A673 (cell line): ENCODE measurements at regions not wholly inside any gene's neighbourhood (a gene's known extent, or its start where the extent isn't known, plus 50 kb on each side); places are given as distances from the start of the nearest gene placed in this dataset.

Experiments used
- BruUV-seq: library from RNA; stranded (reverse); fragments of 400-500 nt; replicated peaks from 2 replicates; lab custom pipeline; 2021; lab: Mats Ljungman, UMichigan
- CTCF ChIA-PET: fragments of 300-600 bp; sonication (Branson Sonifier 250); formaldehyde crosslinking; loops from one replicate; lab custom pipeline; 2022; ENCODE audit warnings: antibody characterized with exemption; lab: Charles Lee
- POLR2A ChIA-PET: fragments of 300-600 bp; sonication (Branson Sonifier 250); formaldehyde crosslinking; loops from one replicate; lab custom pipeline; 2022; ENCODE audit warnings: antibody characterized with exemption; ENCODE audit not compliant: low non-redundant PET; lab: Charles Lee
- DNase-seq: peaks from one replicate; pipeline ENCODE4 v3.0.0-alpha.2; 2015; ENCODE audit warnings: low spot score
- H3K27ac ChIP-seq: fragments of 200-600 bp; sonication (generic); 2 replicates; pipeline ENCODE4 v1.5.1; 2016; ENCODE audit warnings: mixed run types, low read depth, mild to moderate bottlenecking, mixed read lengths, antibody characterized with exemption, low read length; ENCODE audit not compliant: poor library complexity, severe bottlenecking
- H3K27me3 ChIP-seq: fragments of 200-600 bp; sonication (generic); replicated peaks from 2 replicates; pipeline ENCODE4 v1.6.1; 2017; ENCODE audit warnings: mixed run types, low read depth, mild to moderate bottlenecking, mixed read lengths, antibody characterized with exemption, low read length; ENCODE audit not compliant: insufficient read depth, poor library complexity
- H3K36me3 ChIP-seq: fragments of 200-600 bp; sonication (generic); 2 replicates; pipeline ENCODE4 v1.6.1; 2016; ENCODE audit warnings: mixed run types, mild to moderate bottlenecking, mixed read lengths, antibody characterized with exemption, low read length; ENCODE audit not compliant: insufficient read depth, poor library complexity, severe bottlenecking
- H3K4me1 ChIP-seq: fragments of 200-600 bp; sonication (generic); 2 replicates; pipeline ENCODE4 v1.6.1; 2017; ENCODE audit warnings: mixed run types, mild to moderate bottlenecking, mixed read lengths, antibody characterized with exemption, low read length; ENCODE audit not compliant: insufficient read depth, poor library complexity, severe bottlenecking
- H3K4me3 ChIP-seq: fragments of 200-600 bp; sonication (generic); 2 replicates; pipeline ENCODE4 v1.5.1; 2016; ENCODE audit warnings: low read depth, mixed run types, mild to moderate bottlenecking, mixed read lengths, low read length; ENCODE audit not compliant: poor library complexity, severe bottlenecking
- H3K9me3 ChIP-seq: fragments of 200-600 bp; sonication (generic); 2 replicates; pipeline ENCODE4 v1.6.1; 2016; ENCODE audit warnings: mixed run types, low read depth, mild to moderate bottlenecking, mixed read lengths, antibody characterized with exemption, low read length; ENCODE audit not compliant: poor library complexity, severe bottlenecking
- EZH2 ChIP-seq: fragments of 200-600 bp; sonication (generic); IDR thresholded peaks from 2 replicates; pipeline ENCODE4 v1.6.1; 2017; ENCODE audit warnings: borderline replicate concordance, low read depth, mild to moderate bottlenecking, mixed read lengths, antibody characterized with exemption, low read length; ENCODE audit not compliant: poor library complexity, severe bottlenecking
- intact Hi-C: fragments of 100-400 bp; cut with micrococcal nuclease; formaldehyde crosslinking; loops from one replicate; pipeline ENCODE4 v1.10.0; 2022; ENCODE audit not compliant: unreplicated experiment
- TF ChIP-seq, protein P1 (sequence below): fragments of 300-800, 200-600 bp; sonication (generic); conservative IDR thresholded peaks from 2 replicates; pipeline ENCODE4 v1.5.1; 2017; ENCODE audit warnings: low read depth, mild to moderate bottlenecking, antibody characterized with exemption, low read length, moderate library complexity, mixed read lengths

DNA sequence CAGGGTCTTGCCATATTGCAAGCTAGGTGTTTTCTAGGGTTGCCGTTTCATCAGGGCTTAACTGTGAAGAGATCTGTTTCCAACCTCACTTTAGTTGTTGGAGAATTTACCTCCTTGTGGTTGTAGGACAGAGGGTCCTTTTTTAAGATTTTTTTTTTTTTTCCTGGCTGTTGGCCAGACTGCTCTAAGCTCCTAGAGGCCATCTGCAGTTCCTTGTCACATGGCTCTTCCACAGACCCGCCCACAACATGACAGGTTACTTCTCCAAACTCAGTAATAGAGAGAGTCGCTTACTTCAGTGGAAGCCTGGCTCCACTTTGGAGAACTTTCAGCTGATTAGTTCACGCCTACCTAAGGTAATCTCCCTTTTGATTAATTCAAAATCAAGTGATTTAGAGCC is 543.7 kb downstream of the DMRTA1 start:
- ChIA-PET CTCF (no interaction called here), POLR2A (no interaction called here)
- Histone ChIP-seq H3K27me3 (no peaks in the 10 kb centered on the region), H3K36me3 (no peaks in the 10 kb centered on the region), H3K9me3 (no peaks in the 10 kb centered on the region), H3K4me3 (no peak overlapping the region), H3K27ac (no peak overlapping the region), H3K4me1 (no peaks in the 10 kb centered on the region)
- TF ChIP-seq, protein P1, sequence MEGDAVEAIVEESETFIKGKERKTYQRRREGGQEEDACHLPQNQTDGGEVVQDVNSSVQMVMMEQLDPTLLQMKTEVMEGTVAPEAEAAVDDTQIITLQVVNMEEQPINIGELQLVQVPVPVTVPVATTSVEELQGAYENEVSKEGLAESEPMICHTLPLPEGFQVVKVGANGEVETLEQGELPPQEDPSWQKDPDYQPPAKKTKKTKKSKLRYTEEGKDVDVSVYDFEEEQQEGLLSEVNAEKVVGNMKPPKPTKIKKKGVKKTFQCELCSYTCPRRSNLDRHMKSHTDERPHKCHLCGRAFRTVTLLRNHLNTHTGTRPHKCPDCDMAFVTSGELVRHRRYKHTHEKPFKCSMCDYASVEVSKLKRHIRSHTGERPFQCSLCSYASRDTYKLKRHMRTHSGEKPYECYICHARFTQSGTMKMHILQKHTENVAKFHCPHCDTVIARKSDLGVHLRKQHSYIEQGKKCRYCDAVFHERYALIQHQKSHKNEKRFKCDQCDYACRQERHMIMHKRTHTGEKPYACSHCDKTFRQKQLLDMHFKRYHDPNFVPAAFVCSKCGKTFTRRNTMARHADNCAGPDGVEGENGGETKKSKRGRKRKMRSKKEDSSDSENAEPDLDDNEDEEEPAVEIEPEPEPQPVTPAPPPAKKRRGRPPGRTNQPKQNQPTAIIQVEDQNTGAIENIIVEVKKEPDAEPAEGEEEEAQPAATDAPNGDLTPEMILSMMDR: no peak
- no peak for TF ChIP-seq EZH2
- intact Hi-C loops: no loop called here
- no peak for DNase-seq
- BruUV-seq: no TSS peak

DNA sequence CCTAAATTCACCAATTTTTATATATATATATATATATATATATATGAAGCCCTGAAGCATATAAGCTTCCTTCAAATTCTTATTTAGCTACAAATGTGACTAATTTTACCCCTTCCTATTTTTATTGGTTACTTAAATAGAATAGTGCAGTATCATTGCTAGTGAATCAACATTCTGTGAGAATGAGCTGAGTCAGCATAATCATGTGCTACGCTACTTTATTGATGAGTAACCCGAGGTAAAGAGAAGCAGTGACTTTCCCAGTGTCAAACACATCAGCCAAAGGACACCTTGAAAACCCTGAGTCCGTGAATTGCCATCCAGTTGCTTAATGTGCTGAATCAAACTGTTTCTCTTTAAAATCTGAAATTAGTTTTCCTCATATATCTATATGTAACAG is 546.2 kb downstream of the DMRTA1 start:
- no TSS peak for BruUV-seq
- Histone ChIP-seq H3K4me3 (no peak overlapping the region), H3K9me3 (no peaks in the 10 kb centered on the region), H3K27ac (no peak overlapping the region), H3K4me1 (no peaks in the 10 kb centered on the region), H3K27me3 (no peaks in the 10 kb centered on the region), H3K36me3 (no peaks in the 10 kb centered on the region)
- POLR2A ChIA-PET: no interaction called here
- intact Hi-C loops: no loop called here
- CTCF ChIA-PET: no interaction called here
- TF ChIP-seq, protein P1: no peak
- TF ChIP-seq EZH2: no peak
- no peak for DNase-seq

DNA sequence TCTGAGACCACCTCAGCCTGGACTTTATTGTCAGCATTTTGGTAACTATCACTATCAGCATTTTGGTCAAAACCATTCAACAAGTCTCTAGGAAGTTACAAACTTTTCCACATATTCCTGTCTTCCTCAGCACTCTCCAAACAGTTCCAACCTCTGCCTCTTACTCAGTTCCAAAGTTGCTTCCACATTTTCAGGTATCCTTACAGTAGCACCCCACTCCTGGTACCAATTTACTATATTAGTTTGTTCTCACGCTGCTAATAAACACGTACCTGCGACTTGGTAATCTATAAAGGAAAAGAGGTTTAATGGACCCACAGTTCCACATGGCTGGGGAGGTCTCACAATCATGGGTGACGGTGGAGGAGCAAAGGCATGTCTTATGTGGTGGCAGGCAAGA is 551.3 kb downstream of the DMRTA1 start:
- Histone ChIP-seq H3K4me1 (no peaks in the 10 kb centered on the region), H3K36me3 (no peaks in the 10 kb centered on the region), H3K4me3 (no peak overlapping the region), H3K27ac (no peak overlapping the region), H3K27me3 (no peaks in the 10 kb centered on the region), H3K9me3 (no peaks in the 10 kb centered on the region)
- DNase-seq: no peak
- BruUV-seq: no TSS peak
- POLR2A ChIA-PET: no interaction called here
- intact Hi-C loops: no loop called here
- CTCF ChIA-PET: no interaction called here
- TF ChIP-seq, protein P1: no peak
- no peak for TF ChIP-seq EZH2

DNA sequence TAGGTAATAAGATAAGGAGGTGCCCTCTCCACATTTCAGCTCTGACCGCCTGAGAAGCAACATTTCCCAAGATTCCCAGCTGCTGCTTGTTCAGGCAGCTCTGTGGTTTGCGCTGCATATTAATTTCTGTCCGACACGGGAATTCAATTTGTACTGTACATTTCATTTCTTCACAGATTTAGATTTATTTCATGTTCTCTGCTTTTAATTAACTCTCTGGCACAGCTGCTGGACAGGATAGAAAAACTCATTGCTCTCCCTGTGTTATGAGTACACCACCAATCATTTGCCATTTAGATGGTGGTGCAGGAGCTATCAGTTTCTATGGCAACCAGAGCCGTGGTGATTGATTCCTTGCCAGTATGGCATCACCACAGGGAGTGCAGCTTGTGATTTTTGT is 558.5 kb downstream of the DMRTA1 start:
- intact Hi-C loops: no loop called here
- no peak for DNase-seq
- ChIA-PET CTCF (no interaction called here), POLR2A (no interaction called here)
- Histone ChIP-seq H3K27me3 (no peaks in the 10 kb centered on the region), H3K4me3 (no peak overlapping the region), H3K4me1 (no peaks in the 10 kb centered on the region), H3K9me3 (no peaks in the 10 kb centered on the region), H3K27ac (no peak overlapping the region), H3K36me3 (no peaks in the 10 kb centered on the region)
- BruUV-seq: no TSS peak
- no peak for TF ChIP-seq EZH2
- TF ChIP-seq, protein P1: no peak
